ENCODE measurements at regions not wholly inside any gene's neighbourhood (a gene's known extent, or its start where the extent isn't known, plus 50 kb on each side); places are given as distances from the start of the nearest gene placed in this dataset.

DNA sequence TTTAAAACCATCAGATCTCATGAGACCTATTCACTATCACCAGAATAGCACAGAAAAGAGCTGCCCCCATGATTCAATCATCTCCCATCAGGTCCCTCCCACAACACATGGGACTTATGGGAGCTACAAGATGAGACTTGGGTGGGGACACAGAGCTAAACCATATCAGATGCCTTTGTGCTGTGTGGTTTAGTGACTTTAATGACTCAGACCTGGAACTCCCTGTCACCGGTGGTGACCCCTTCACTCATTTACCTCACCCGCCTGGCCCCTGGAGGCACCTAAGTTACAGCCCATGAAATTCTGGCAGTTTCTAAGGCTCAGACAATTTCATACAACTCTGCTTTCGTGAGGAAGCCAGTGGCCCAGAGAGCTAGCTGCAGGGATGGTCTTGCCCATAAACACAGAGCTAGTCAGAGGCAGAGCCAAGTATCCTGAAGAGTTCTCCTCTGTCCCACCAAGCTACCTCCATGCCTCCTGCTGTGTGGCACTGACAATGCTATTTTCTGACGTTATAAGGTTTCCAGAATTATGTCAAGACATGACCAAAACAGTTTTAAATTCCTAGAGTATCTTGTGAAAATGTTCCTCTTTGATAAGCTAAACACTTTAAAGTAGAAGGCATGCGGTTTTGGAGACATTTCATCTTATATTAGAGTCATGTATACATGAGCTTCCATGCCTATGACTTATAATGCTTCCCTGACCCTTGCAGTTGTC lies 231.1 kb upstream of the IL12A start:
- Histone ChIP-seq H3K9me3 (no peaks in the 10 kb centered on the region), H3K27me3 (no peaks in the 10 kb centered on the region), H3K4me3 (no peak overlapping the region), H3K27ac (no peak overlapping the region), H3K4me1 (peaks cover 5 to 26% (median 8%) of the 10 kb centered on the region in 3 donors), H3K36me3 (no peaks in the 10 kb centered on the region)
- ATAC-seq, result no peak
- TF ChIP-seq POLR2AphosphoS5 (IDR thresholded peaks at IDR 0.05), result no peak
- no peak for TF ChIP-seq POLR2A (IDR thresholded peaks at IDR 0.05)
- TF ChIP-seq, protein P1, sequence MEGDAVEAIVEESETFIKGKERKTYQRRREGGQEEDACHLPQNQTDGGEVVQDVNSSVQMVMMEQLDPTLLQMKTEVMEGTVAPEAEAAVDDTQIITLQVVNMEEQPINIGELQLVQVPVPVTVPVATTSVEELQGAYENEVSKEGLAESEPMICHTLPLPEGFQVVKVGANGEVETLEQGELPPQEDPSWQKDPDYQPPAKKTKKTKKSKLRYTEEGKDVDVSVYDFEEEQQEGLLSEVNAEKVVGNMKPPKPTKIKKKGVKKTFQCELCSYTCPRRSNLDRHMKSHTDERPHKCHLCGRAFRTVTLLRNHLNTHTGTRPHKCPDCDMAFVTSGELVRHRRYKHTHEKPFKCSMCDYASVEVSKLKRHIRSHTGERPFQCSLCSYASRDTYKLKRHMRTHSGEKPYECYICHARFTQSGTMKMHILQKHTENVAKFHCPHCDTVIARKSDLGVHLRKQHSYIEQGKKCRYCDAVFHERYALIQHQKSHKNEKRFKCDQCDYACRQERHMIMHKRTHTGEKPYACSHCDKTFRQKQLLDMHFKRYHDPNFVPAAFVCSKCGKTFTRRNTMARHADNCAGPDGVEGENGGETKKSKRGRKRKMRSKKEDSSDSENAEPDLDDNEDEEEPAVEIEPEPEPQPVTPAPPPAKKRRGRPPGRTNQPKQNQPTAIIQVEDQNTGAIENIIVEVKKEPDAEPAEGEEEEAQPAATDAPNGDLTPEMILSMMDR (IDR thresholded peaks at IDR 0.05), result no peak
- TF ChIP-seq EP300 (IDR thresholded peaks at IDR 0.05), result no peak
- WGBS, 2 donors (ENCODE audit: low coverage in 1 of 2), result 83 to 90% methylated on average over 3 to 4 of the region's 5 CpGs

DNA sequence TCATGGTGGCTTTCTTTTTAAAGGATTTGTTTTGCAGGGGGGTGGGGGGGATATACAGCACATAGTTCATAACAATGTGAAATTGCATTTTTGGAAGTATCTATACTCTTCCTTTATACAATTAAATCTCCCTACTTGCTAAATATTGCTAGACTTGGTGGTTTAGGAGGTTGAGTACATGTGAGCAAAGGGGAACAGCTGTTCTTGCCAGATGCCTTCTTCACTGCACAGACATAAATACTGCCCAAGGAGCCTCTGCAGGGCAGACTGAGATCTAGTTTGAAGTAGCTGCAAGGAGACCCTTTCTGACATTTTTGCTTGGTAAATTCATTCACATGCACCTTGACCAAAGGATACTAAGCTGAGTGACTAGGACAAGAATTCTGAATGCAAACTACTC lies 228.6 kb upstream of the IL12A start:
- Histone ChIP-seq H3K27me3 (no peaks in the 10 kb centered on the region), H3K9me3 (no peaks in the 10 kb centered on the region), H3K27ac (peak overlapping the region in 3 of 4 donors; percentile 22 to 100 (median 97)), H3K4me1 (peaks cover 8 to 34% (median 9%) of the 10 kb centered on the region in 3 donors), H3K36me3 (no peaks in the 10 kb centered on the region), H3K4me3 (no peak overlapping the region)
- TF ChIP-seq EP300 (IDR thresholded peaks at IDR 0.05), result no peak
- TF ChIP-seq POLR2AphosphoS5 (IDR thresholded peaks at IDR 0.05), result no peak
- TF ChIP-seq POLR2A (IDR thresholded peaks at IDR 0.05), result no peak
- TF ChIP-seq, protein P1 (IDR thresholded peaks at IDR 0.05), result no peak
- no peak for ATAC-seq

- H3K4me3 ChIP-seq, result no peak overlapping the region
- H3K9me3 ChIP-seq, result no peaks in the 10 kb centered on the region
- H3K4me1 ChIP-seq, result peaks cover 8 to 44% (median 9%) of the 10 kb centered on the region in 3 donors
- WGBS, 2 donors (ENCODE audit: low coverage in 1 of 2), result 17% methylated on average over 1 of the region's 1 CpG; no CpG with 5 or more reads in 1 of the 2 donors
- no peaks in the 10 kb centered on the region for H3K27me3 ChIP-seq
- H3K36me3 ChIP-seq, result no peaks in the 10 kb centered on the region
- no peak for ATAC-seq
- TF ChIP-seq EP300 (IDR thresholded peaks at IDR 0.05), result no peak
- TF ChIP-seq POLR2AphosphoS5 (IDR thresholded peaks at IDR 0.05), result peak; percentile 60
- H3K27ac ChIP-seq, result peak overlapping the region; percentile 95 to 100 (median 98)
These were observed 227.3 kb upstream of the IL12A start for GRCh38 chr3:159761369-159761768.

DNA sequence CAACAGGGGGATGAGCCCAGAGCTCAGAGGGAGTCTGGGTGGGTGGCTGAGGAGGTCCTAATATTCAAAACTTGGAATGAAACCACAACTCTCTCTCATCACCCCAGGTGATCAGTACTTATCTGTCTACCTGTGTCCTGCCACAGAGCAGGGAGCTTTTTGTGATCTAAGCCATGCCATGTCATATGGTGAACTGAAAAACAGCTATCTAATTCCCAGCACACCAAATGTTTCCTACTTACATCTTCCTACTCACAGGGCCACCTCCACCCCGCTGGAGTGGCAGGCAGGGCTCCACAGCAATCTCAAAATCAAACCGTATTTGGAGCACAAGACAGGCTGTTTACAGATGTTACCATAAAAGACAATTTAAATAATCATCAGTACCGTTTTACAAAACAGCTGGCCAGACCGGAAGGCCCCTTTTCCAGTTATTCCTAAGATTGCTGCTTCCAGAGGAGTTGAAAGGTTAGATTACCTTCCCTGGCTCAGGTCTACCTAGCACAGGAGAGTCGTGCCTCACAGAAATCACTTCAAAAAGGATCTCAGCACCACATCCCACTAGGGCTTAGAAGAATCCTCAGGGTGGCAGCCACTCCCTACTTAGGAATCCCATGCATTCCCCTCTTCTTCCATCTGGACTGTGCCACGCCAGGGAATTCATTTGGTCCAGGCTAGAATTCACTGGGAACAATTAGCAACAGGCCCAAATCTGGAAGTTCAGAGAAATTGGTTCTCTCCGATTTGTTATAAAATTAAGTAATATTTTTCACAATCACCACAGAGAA lies 226.6 kb upstream of the IL12A start:
- Histone ChIP-seq H3K27ac (peak overlapping the region; percentile 95 to 100 (median 98)), H3K36me3 (no peaks in the 10 kb centered on the region), H3K9me3 (no peaks in the 10 kb centered on the region), H3K4me1 (peaks cover 8 to 51% (median 9%) of the 10 kb centered on the region in 3 donors), H3K27me3 (no peaks in the 10 kb centered on the region), H3K4me3 (peak overlapping the region in 1 of 2 donors; percentile 92)
- WGBS, 2 donors (ENCODE audit: low coverage in 1 of 2), result 40 to 53% methylated on average over 1 to 7 of the region's 7 CpGs
- ATAC-seq, result no peak
- TF ChIP-seq, protein P1 (IDR thresholded peaks at IDR 0.05), result no peak
- no peak for TF ChIP-seq POLR2A (IDR thresholded peaks at IDR 0.05)
- TF ChIP-seq POLR2AphosphoS5 (IDR thresholded peaks at IDR 0.05), result no peak
- no peak for TF ChIP-seq EP300 (IDR thresholded peaks at IDR 0.05)

- Histone ChIP-seq H3K4me3 (peak overlapping the region; percentile 55 to 92), H3K36me3 (no peaks in the 10 kb centered on the region), H3K27me3 (no peaks in the 10 kb centered on the region), H3K4me1 (peaks cover 8 to 62% (median 9%) of the 10 kb centered on the region in 3 donors), H3K9me3 (no peaks in the 10 kb centered on the region), H3K27ac (peak overlapping the region; percentile 95 to 100 (median 98))
- TF ChIP-seq, protein P1 (IDR thresholded peaks at IDR 0.05), result no peak
- TF ChIP-seq POLR2AphosphoS5 (IDR thresholded peaks at IDR 0.05) (peak; percentile 39), EP300 (IDR thresholded peaks at IDR 0.05) (no peak), POLR2A (IDR thresholded peaks at IDR 0.05) (peak; percentile 93 to 95)
- WGBS, 2 donors (ENCODE audit: low coverage in 1 of 2), result 0 to 4% methylated on average over 5 to 7 of the region's 40 CpGs
- peak; percentile 54 for ATAC-seq
These were observed 225.5 kb upstream of the IL12A start for GRCh38 chr3:159763011-159763601.

Data from gastroesophageal sphincter (tissue), 4 donors.